K562 (cell line): ENCODE measurements at regions not wholly inside any gene's neighbourhood (a gene's known extent, or its start where the extent isn't known, plus 50 kb on each side); places are given as distances from the start of the nearest gene placed in this dataset.

Experiments
- ATAC-seq: fragments of 200-7000 bp; cut with Tn5 transposase; 3 replicates; pipeline ENCODE4 v1.9.1; 2020; ENCODE audit warnings: moderate library complexity
- BruUV-seq: library from RNA; stranded (reverse); fragments of 400-500 nt; replicated peaks from 2 replicates; lab custom pipeline; 2021; lab: Mats Ljungman, UMichigan
- CTCF ChIA-PET: fragments of 300-600 bp; formaldehyde crosslinking; extraction: SDS; loops from one replicate; lab custom pipeline; 2021; ENCODE audit warnings: low intra/inter-chr PET ratio; lab: Yijun Ruan, JAX
- POLR2A ChIA-PET: fragments of 300-600, 350-650 bp; sonication (Branson Sonifier 250); formaldehyde crosslinking; extraction: SDS; loops from one replicate; lab custom pipeline; 2021; ENCODE audit warnings: antibody characterized with exemption, inconsistent platforms; lab: Yijun Ruan, JAX
- DNase-seq, 4 experiments: peaks; one replicate each; pipeline versions ENCODE4 v3.0.0 to v3.0.0-alpha.2; 2011 to 2018; ENCODE audit warnings: low spot score in 3 of 4, mixed read lengths in 3 of 4; ENCODE audit errors: extremely low read depth in 1 of 4
- FAIRE-seq: peaks from 2 replicates; lab custom pipeline; 2011; peaks lifted over from hg19 to GRCh38; lab: Jason Lieb, UNC
- H2AFZ ChIP-seq: 2 replicates; pipeline ENCODE4 v1.6.0; 2011; ENCODE audit warnings: low read depth, low read length, control low read depth, inconsistent platforms
- H3K27ac ChIP-seq: fragments of 200-600 bp; 3 replicates; pipeline ENCODE4 v1.8.0; 2011; ENCODE audit warnings: low read depth, mild to moderate bottlenecking, control low read depth, inconsistent platforms, low read length, moderate library complexity, mixed read lengths; ENCODE audit errors: extremely low read depth
- H3K27me3 ChIP-seq, 2 experiments: fragments of 300-600 bp in 1 of 2; 2 replicates in 1 of 2; 3 replicates in 1 of 2; pipeline versions ENCODE4 v1.6.0 to v1.8.0; 2011; ENCODE audit warnings: inconsistent platforms in 2 of 2, low read length in 2 of 2, mild to moderate bottlenecking in 1 of 2, mixed read lengths in 1 of 2, moderate library complexity in 1 of 2; ENCODE audit not compliant: control insufficient read depth in 2 of 2, insufficient read depth in 2 of 2
- H3K36me3 ChIP-seq: fragments of 300-600 bp; 3 replicates; pipeline ENCODE4 v1.8.0; 2011; ENCODE audit warnings: mild to moderate bottlenecking, low read length, inconsistent platforms; ENCODE audit not compliant: control insufficient read depth, insufficient read depth
- H3K4me1 ChIP-seq, 2 experiments: fragments of 200-600 bp in 1 of 2; replicated peaks in 1 of 2; 2 replicates in 1 of 2; 3 replicates in 1 of 2; pipeline versions ENCODE4 v1.5.1 to v1.8.0; 2011; ENCODE audit warnings: inconsistent platforms in 2 of 2, low read length in 2 of 2, mild to moderate bottlenecking in 1 of 2, mixed read lengths in 1 of 2, moderate library complexity in 1 of 2; ENCODE audit not compliant: control insufficient read depth in 2 of 2, insufficient read depth in 2 of 2
- H3K4me2 ChIP-seq: 2 replicates; pipeline ENCODE4 v1.6.1; 2011; ENCODE audit warnings: low read length, control low read depth, inconsistent platforms, mixed read lengths; ENCODE audit not compliant: insufficient read depth
- H3K4me3 ChIP-seq: fragments of 200-600 bp; sonication (generic), shearing (Covaris generic); 2 replicates; pipeline ENCODE4 v1.5.1; 2016; ENCODE audit warnings: control low read depth, inconsistent platforms
- H3K79me2 ChIP-seq: fragments of 200-600 bp; 3 replicates; pipeline ENCODE4 v1.8.0; 2011; ENCODE audit warnings: low read length, inconsistent platforms; ENCODE audit not compliant: control insufficient read depth, insufficient read depth
- H3K9ac ChIP-seq, 2 experiments: 2 replicates each; pipeline versions ENCODE4 v1.6.0 to v1.6.1; 2011; ENCODE audit warnings: low read depth in 2 of 2, low read length in 2 of 2, control low read depth in 1 of 2, inconsistent platforms in 1 of 2, mild to moderate bottlenecking in 1 of 2, mixed read lengths in 1 of 2; ENCODE audit not compliant: insufficient read depth in 1 of 2
- H3K9me1 ChIP-seq: one replicate; pipeline ENCODE4 v1.6.0; 2011; ENCODE audit warnings: inconsistent platforms, mild to moderate bottlenecking, low read length, moderate library complexity; ENCODE audit not compliant: control insufficient read depth, insufficient read depth
- H3K9me3 ChIP-seq: replicated peaks from 2 replicates; pipeline ENCODE4 v1.5.1; 2011; ENCODE audit warnings: low read depth, low read length, inconsistent platforms; ENCODE audit not compliant: control insufficient read depth, insufficient read depth
- H4K20me1 ChIP-seq: replicated peaks from 2 replicates; pipeline ENCODE4 v1.6.1; 2011; ENCODE audit warnings: low read length, inconsistent platforms, mixed read lengths; ENCODE audit not compliant: control insufficient read depth, insufficient read depth
- CBX5 ChIP-seq: IDR thresholded peaks from 2 replicates; pipeline ENCODE4 v1.6.1; 2014; ENCODE audit warnings: low read depth, borderline replicate concordance
- CCNT2 ChIP-seq: IDR thresholded peaks from 2 replicates; pipeline ENCODE4 v1.6.1; 2011; ENCODE audit warnings: borderline replicate concordance, low read depth, mild to moderate bottlenecking, moderate library complexity, mixed read lengths, low read length; ENCODE audit not compliant: insufficient read length; ENCODE audit errors: extremely low read depth
- CREBBP ChIP-seq: IDR thresholded peaks from one replicate; pipeline ENCODE4 v1.6.1; 2012; ENCODE audit warnings: low read depth, mild to moderate bottlenecking, control low read depth, inconsistent platforms, low read length
- KDM5B ChIP-seq: fragments of 200-600 bp; sonication (generic); IDR thresholded peaks from 2 replicates; pipeline ENCODE4 v1.6.1; 2012; ENCODE audit warnings: low read depth, mild to moderate bottlenecking, moderate library complexity, low read length, control low read depth, inconsistent platforms; ENCODE audit not compliant: insufficient replicate concordance
- LARP7 ChIP-seq: fragments of 450-650 bp; IDR thresholded peaks from 2 replicates; pipeline ENCODE4 v1.6.1; 2016
- MAX ChIP-seq: sonication (generic); formaldehyde crosslinking; IDR thresholded peaks from 2 replicates; pipeline ENCODE4 v1.9.0; 2022; ENCODE audit warnings: mild to moderate bottlenecking, missing genetic modification reagents
- PREB ChIP-seq: sonication (generic); formaldehyde crosslinking; IDR thresholded peaks from 2 replicates; pipeline ENCODE4 v1.8.1; 2023; ENCODE audit warnings: mild to moderate bottlenecking, missing genetic modification reagents
- RAD21 ChIP-seq, 2 experiments: fragments of 250-450 bp in 1 of 2; fragments of 450-650 bp in 1 of 2; sonication (Bioruptor Pico) in 1 of 2; formaldehyde crosslinking in 1 of 2; IDR thresholded peaks in 1 of 2; conservative IDR thresholded peaks in 1 of 2; 2 replicates each; pipeline versions ENCODE4 v1.4.0 to v1.8.0; 2020 to 2022; ENCODE audit warnings: mild to moderate bottlenecking in 2 of 2, moderate library complexity in 1 of 2
- RBM14 ChIP-seq: fragments of 200-400 bp; formaldehyde crosslinking; IDR thresholded peaks from 2 replicates; pipeline ENCODE4 v1.6.1; 2018; ENCODE audit warnings: low read depth, mild to moderate bottlenecking, low read length, moderate library complexity, borderline replicate concordance; ENCODE audit not compliant: insufficient read depth
- SIN3B ChIP-seq: fragments of 450-650 bp; IDR thresholded peaks from 2 replicates; pipeline ENCODE4 v1.6.1; 2017; ENCODE audit warnings: low read depth, mild to moderate bottlenecking, moderate library complexity
- SMAD4 ChIP-seq: fragments of 250-450 bp; sonication (Bioruptor Pico); conservative IDR thresholded peaks from 2 replicates; pipeline ENCODE4 v1.8.0; 2021; ENCODE audit warnings: inconsistent platforms, mild to moderate bottlenecking, moderate library complexity
- ZNF224 ChIP-seq: sonication (generic); formaldehyde crosslinking; IDR thresholded peaks from 2 replicates; pipeline ENCODE4 v1.8.0; 2022; ENCODE audit warnings: mild to moderate bottlenecking, missing genetic modification reagents
- ZNF23 ChIP-seq: fragments of 250-450 bp; sonication (Bioruptor Pico); IDR thresholded peaks from 2 replicates; pipeline ENCODE4 v1.4.0; 2020; ENCODE audit warnings: mild to moderate bottlenecking
- ZNF3 ChIP-seq: fragments of 250-450 bp; sonication (Bioruptor Pico); IDR thresholded peaks from 2 replicates; pipeline ENCODE4 v1.5.0; 2021; ENCODE audit warnings: mild to moderate bottlenecking, moderate library complexity
- WGBS: fragments of 100-300 bp; shearing (Covaris generic); methylation state at CpG from one replicate; pipeline ENCODE4 v1.1.6; 2016; ENCODE audit warnings: low coverage, mixed read lengths; ENCODE audit not compliant: insufficient coverage; ENCODE audit errors: missing lambda C conversion rate; 5-methylcytosine and 5-hydroxymethylcytosine counted together
- in situ Hi-C: fragments of 300-500 bp; cut with MboI; formaldehyde crosslinking; loops from 4 replicates; pipeline ENCODE4 v1.15.0; 2018; ENCODE audit warnings: inconsistent platforms, mixed read lengths
- intact Hi-C: fragments of 100-400 bp; cut with micrococcal nuclease; formaldehyde crosslinking; loops from 2 replicates; pipeline ENCODE4 v1.14.2; 2022

GRCh38 chr14:105918496-105919262 lies 392.3 kb downstream of the TMEM121 start:
- DNase-seq (peak in 1 of 4 experiments; percentile 0), ATAC-seq (no peak), FAIRE-seq (no peak)
- CTCF ChIA-PET: no interaction called here
- Histone ChIP-seq H2AFZ (no peak overlapping the region), H3K9ac (no peak overlapping the region), H3K36me3 (no peaks in the 10 kb centered on the region), H3K27me3 (no peaks in the 10 kb centered on the region), H3K4me3 (no peak overlapping the region), H3K27ac (no peak overlapping the region), H3K9me1 (no peaks in the 10 kb centered on the region), H4K20me1 (no peaks in the 10 kb centered on the region), H3K9me3 (no peaks in the 10 kb centered on the region), H3K79me2 (no peaks in the 10 kb centered on the region), H3K4me1 (no peaks in the 10 kb centered on the region), H3K4me2 (no peak overlapping the region)
- intact Hi-C loops: no loop called here
- POLR2A ChIA-PET: no interaction called here
- BruUV-seq: no TSS peak
- TF ChIP-seq CBX5: no peak
- TF ChIP-seq ZNF3 (CRISPR knock-in tag): no peak
- TF ChIP-seq LARP7: no peak
- no peak for TF ChIP-seq SIN3B
- TF ChIP-seq MAX (CRISPR knock-in tag): no peak
- no peak for TF ChIP-seq ZNF224 (CRISPR knock-in tag)
- no peak for TF ChIP-seq CCNT2
- TF ChIP-seq RBM14: no peak
- no peak for TF ChIP-seq SMAD4 (CRISPR knock-in tag)
- TF ChIP-seq KDM5B: no peak
- no peak for TF ChIP-seq PREB
- TF ChIP-seq RAD21 (CRISPR knock-in tag; conservative IDR thresholded peaks at IDR 0.05 in 1 of 2, IDR thresholded peaks at IDR 0.05 in 1 of 2): no peak
- no peak for TF ChIP-seq CREBBP
- TF ChIP-seq ZNF23: no peak
- in situ Hi-C loops: no loop called here
- 2% methylated on average over 6 of the region's 17 CpGs for WGBS
